Keratinocyte (primary cell): ENCODE measurements at regions not wholly inside any gene's neighbourhood (a gene's known extent, or its start where the extent isn't known, plus 50 kb on each side); places are given as distances from the start of the nearest gene placed in this dataset.

Source experiments
- DNase-seq: peaks from one replicate; pipeline ENCODE4 v3.0.0-alpha.2; 2011; ENCODE audit warnings: low read depth, missing footprints, low spot score
- FAIRE-seq: peaks from 2 replicates; lab custom pipeline; 2011; peaks lifted over from hg19 to GRCh38; lab: Jason Lieb, UNC
- H2AFZ ChIP-seq: 2 replicates; pipeline ENCODE4 v1.6.0; 2012; ENCODE audit warnings: low read length, control low read depth, inconsistent platforms; ENCODE audit not compliant: control insufficient read depth
- H3K27ac ChIP-seq: 2 replicates; pipeline ENCODE4 v1.5.1; 2011; ENCODE audit warnings: low read length; ENCODE audit not compliant: control insufficient read depth, insufficient read depth
- H3K27me3 ChIP-seq: 3 replicates; pipeline ENCODE4 v1.6.0; 2011; ENCODE audit warnings: low read length; ENCODE audit not compliant: control insufficient read depth, insufficient read depth; ENCODE audit errors: extremely low read depth
- H3K36me3 ChIP-seq, 2 experiments: 2 replicates in 1 of 2; 3 replicates in 1 of 2; pipeline ENCODE4 v1.5.1; 2011; ENCODE audit warnings: low read length in 2 of 2, mild to moderate bottlenecking in 1 of 2; ENCODE audit not compliant: control insufficient read depth in 2 of 2, insufficient read depth in 2 of 2; ENCODE audit errors: extremely low read depth in 1 of 2
- H3K4me1 ChIP-seq: 3 replicates; pipeline ENCODE4 v1.5.1; 2011; ENCODE audit warnings: low read length; ENCODE audit not compliant: control insufficient read depth, insufficient read depth; ENCODE audit errors: extremely low read depth
- H3K4me2 ChIP-seq: 3 replicates; pipeline ENCODE4 v1.6.0; 2011; ENCODE audit warnings: low read depth, low read length; ENCODE audit not compliant: control insufficient read depth, insufficient read depth; ENCODE audit errors: extremely low read depth
- H3K4me3 ChIP-seq, 3 experiments: fragments of 200-600 bp in 1 of 3; sonication (generic) in 1 of 3; 2 replicates in 2 of 3; 3 replicates in 1 of 3; pipeline ENCODE4 v1.5.1; 2011 to 2016; ENCODE audit warnings: low read length in 3 of 3, mild to moderate bottlenecking in 3 of 3, control low read depth in 2 of 3, inconsistent platforms in 1 of 3, low read depth in 1 of 3, mixed read lengths in 1 of 3, mixed run types in 1 of 3, moderate library complexity in 1 of 3; ENCODE audit not compliant: control insufficient read depth in 2 of 3, insufficient read depth in 2 of 3; ENCODE audit errors: extremely low read depth in 1 of 3
- H3K79me2 ChIP-seq: 2 replicates; pipeline ENCODE4 v1.6.0; 2012; ENCODE audit warnings: low read length; ENCODE audit not compliant: control insufficient read depth, insufficient read depth
- H3K9ac ChIP-seq: 3 replicates; pipeline ENCODE4 v1.6.0; 2011; ENCODE audit warnings: low read length; ENCODE audit not compliant: control insufficient read depth, insufficient read depth; ENCODE audit errors: extremely low read depth
- H3K9me1 ChIP-seq: 3 replicates; pipeline ENCODE4 v1.6.0; 2011; ENCODE audit warnings: low read length; ENCODE audit not compliant: control insufficient read depth, insufficient read depth; ENCODE audit errors: extremely low read depth
- H3K9me3 ChIP-seq: 2 replicates; pipeline ENCODE4 v1.5.1; 2012; ENCODE audit warnings: low read depth, low read length; ENCODE audit not compliant: control insufficient read depth
- H4K20me1 ChIP-seq: 3 replicates; pipeline ENCODE4 v1.6.0; 2011; ENCODE audit warnings: low read length; ENCODE audit not compliant: control insufficient read depth, insufficient read depth; ENCODE audit errors: extremely low read depth
- EZH2 ChIP-seq: IDR thresholded peaks from one replicate; pipeline ENCODE4 v1.6.1; 2012; ENCODE audit warnings: inconsistent platforms, mild to moderate bottlenecking, low read length, moderate library complexity
- dilution Hi-C: fragments of 300-500 bp; cut with MboI; formaldehyde crosslinking; loops from one replicate; pipeline ENCODE4 v1.7.0; 2020; ENCODE audit warnings: low sequenced_read_pairs; ENCODE audit not compliant: extremely low pct_ligation_motif_present
- TF ChIP-seq, protein P1 (sequence below), 3 experiments: IDR thresholded peaks in 1 of 3; conservative IDR thresholded peaks in 1 of 3; optimal IDR thresholded peaks in 1 of 3; 2 replicates in 2 of 3; 3 replicates in 1 of 3; pipeline versions ENCODE3 to v1.5.1; 2011; ENCODE audit warnings: low read length in 3 of 3, mild to moderate bottlenecking in 3 of 3, moderate library complexity in 2 of 3, control low read depth in 1 of 3, inconsistent platforms in 1 of 3; ENCODE audit not compliant: insufficient read depth in 2 of 3; ENCODE audit errors: extremely low read depth in 1 of 3

DNA sequence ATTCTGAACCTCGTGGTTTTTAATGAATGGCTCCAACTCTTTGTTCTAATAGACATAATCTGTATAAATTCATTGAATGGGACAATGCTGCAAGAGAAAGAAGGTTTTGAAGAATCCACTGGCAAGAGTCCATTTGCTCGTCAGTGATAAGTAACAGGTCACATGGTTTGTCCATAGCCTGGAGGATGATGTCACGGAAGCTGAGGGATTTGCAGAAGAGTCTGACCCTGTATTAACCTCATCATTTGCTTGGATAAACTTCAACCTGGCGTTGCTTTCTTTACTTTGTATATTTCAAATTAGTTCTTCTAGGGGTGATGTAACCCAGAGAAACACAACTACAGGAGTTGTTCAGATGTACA is 197.4 kb downstream of the GAS1 start:
- Histone ChIP-seq H3K4me3 (no peak overlapping the region), H3K9ac (no peak overlapping the region), H3K4me1 (peaks cover 15% of the 10 kb centered on the region), H3K9me1 (no peaks in the 10 kb centered on the region), H4K20me1 (no peaks in the 10 kb centered on the region), H3K4me2 (no peak overlapping the region), H3K36me3 (no peaks in the 10 kb centered on the region), H3K9me3 (no peaks in the 10 kb centered on the region), H3K79me2 (no peaks in the 10 kb centered on the region), H3K27ac (no peak overlapping the region), H3K27me3 (no peaks in the 10 kb centered on the region), H2AFZ (no peak overlapping the region)
- no peak for DNase-seq
- TF ChIP-seq, protein P1, sequence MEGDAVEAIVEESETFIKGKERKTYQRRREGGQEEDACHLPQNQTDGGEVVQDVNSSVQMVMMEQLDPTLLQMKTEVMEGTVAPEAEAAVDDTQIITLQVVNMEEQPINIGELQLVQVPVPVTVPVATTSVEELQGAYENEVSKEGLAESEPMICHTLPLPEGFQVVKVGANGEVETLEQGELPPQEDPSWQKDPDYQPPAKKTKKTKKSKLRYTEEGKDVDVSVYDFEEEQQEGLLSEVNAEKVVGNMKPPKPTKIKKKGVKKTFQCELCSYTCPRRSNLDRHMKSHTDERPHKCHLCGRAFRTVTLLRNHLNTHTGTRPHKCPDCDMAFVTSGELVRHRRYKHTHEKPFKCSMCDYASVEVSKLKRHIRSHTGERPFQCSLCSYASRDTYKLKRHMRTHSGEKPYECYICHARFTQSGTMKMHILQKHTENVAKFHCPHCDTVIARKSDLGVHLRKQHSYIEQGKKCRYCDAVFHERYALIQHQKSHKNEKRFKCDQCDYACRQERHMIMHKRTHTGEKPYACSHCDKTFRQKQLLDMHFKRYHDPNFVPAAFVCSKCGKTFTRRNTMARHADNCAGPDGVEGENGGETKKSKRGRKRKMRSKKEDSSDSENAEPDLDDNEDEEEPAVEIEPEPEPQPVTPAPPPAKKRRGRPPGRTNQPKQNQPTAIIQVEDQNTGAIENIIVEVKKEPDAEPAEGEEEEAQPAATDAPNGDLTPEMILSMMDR (optimal IDR thresholded peaks at IDR 0.05 in 1 of 3, IDR thresholded peaks at IDR 0.05 in 1 of 3, conservative IDR thresholded peaks at IDR 0.05 in 1 of 3; ENCODE audit: extremely low read depth in 1 of 3, insufficient read depth in 2 of 3, low read length in 3 of 3), result no peak
- TF ChIP-seq EZH2, result no peak
- no peak for FAIRE-seq
- dilution Hi-C loops, result no loop called here

DNA sequence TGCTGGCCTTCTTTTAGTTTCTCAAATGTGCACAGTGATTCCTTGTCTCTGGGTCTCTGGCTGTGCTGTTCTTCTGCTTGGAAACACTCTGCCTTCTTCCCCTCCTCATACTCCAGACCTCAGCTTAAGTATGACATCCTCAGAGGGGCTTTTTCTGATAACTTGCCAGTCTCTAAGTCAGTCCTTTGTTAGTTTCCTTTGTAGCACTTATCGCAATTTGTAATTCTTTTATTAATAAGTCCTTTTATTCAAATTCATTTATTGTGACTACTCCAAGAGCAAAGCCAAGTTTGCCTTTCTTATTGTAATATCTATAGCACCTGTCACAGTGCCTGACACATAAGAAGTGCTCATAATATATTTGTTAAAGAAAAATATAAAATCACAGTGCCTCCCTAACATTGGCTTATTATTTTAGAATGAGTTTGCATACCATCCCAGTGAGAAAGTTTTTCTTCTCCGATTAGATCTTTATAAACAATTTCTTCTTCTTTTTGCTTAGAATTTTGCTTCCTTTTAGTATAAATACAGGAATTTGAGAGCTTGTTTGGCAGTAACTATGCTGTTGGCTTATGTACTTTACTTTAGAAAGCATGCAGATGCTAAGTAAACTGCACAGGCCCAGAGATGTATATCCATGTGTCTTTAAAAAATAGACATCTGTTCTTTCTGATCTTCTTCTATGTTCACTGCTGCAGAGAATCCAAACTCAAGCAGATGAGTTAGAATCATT is 198.0 kb downstream of the GAS1 start:
- Histone ChIP-seq H3K9ac (no peak overlapping the region), H3K9me3 (no peaks in the 10 kb centered on the region)
- dilution Hi-C loops, result no loop called here

More for the DNA sequence above, 198.0 kb downstream of the GAS1 start:
- peaks cover 9% of the 10 kb centered on the region for H3K4me1 ChIP-seq
- no peak overlapping the region for H3K27ac ChIP-seq
- H3K9me1 ChIP-seq, result no peaks in the 10 kb centered on the region
- FAIRE-seq (no peak), DNase-seq (no peak)
- no peaks in the 10 kb centered on the region for H3K79me2 ChIP-seq
- H3K4me3 ChIP-seq, result no peak overlapping the region
- no peak overlapping the region for H2AFZ ChIP-seq
- no peak overlapping the region for H3K4me2 ChIP-seq
- H3K27me3 ChIP-seq, result no peaks in the 10 kb centered on the region
- no peaks in the 10 kb centered on the region for H3K36me3 ChIP-seq
- TF ChIP-seq EZH2, result no peak
- TF ChIP-seq, protein P1 (optimal IDR thresholded peaks at IDR 0.05 in 1 of 3, IDR thresholded peaks at IDR 0.05 in 1 of 3, conservative IDR thresholded peaks at IDR 0.05 in 1 of 3; ENCODE audit: extremely low read depth in 1 of 3, insufficient read depth in 2 of 3, low read length in 3 of 3), result no peak
- no peaks in the 10 kb centered on the region for H4K20me1 ChIP-seq
